Gastroesophageal sphincter (tissue), 4 donors: ENCODE measurements at regions not wholly inside any gene's neighbourhood (a gene's known extent, or its start where the extent isn't known, plus 50 kb on each side); places are given as distances from the start of the nearest gene placed in this dataset.

ENCODE experiments used
- ATAC-seq: fragments of 150-250 bp; one replicate; pipeline ENCODE4 v1.9.1; 2016; ENCODE audit warnings: mild to moderate bottlenecking, moderate library complexity
- H3K27ac ChIP-seq, 4 donors: fragments of 200-600 bp; sonication (generic) in 3 of 4; 1 replicate in 3 of 4; 2 replicates in 1 of 4; pipeline ENCODE4 v1.5.1; 2016 to 2019
- H3K27me3 ChIP-seq: fragments of 200-600 bp; sonication (generic); one replicate; pipeline ENCODE4 v1.5.1; 2019
- H3K36me3 ChIP-seq, 2 donors: fragments of 200-600 bp; sonication (generic); one replicate each; pipeline ENCODE4 v1.5.1; 2019; ENCODE audit warnings: control low read depth in 1 of 2
- H3K4me1 ChIP-seq, 3 donors: fragments of 200-600 bp; sonication (generic); 1 replicate in 2 of 3; 2 replicates in 1 of 3; pipeline ENCODE4 v1.5.1; 2016 to 2019; ENCODE audit warnings: control low read depth in 2 of 3
- H3K4me3 ChIP-seq, 2 donors: fragments of 200-600 bp; sonication (generic); one replicate each; pipeline ENCODE4 v1.5.1; 2019; ENCODE audit warnings: mild to moderate bottlenecking in 1 of 2, moderate library complexity in 1 of 2
- H3K9me3 ChIP-seq, 3 donors: fragments of 200-600 bp; sonication (generic); one replicate each; pipeline ENCODE4 v1.5.1; 2017 to 2019; ENCODE audit warnings: control low read depth in 2 of 3
- CTCF ChIP-seq, 4 experiments: fragments of 200-600 bp in 2 of 4; fragments of 450-650 bp in 2 of 4; sonication (generic) in 1 of 4; IDR thresholded peaks; one replicate each; pipeline ENCODE4 v1.5.1; 2017 to 2019; ENCODE audit warnings: antibody characterized with exemption in 4 of 4, mild to moderate bottlenecking in 2 of 4, moderate library complexity in 2 of 4
- EP300 ChIP-seq: sonication (generic); formaldehyde crosslinking; IDR thresholded peaks from one replicate; pipeline ENCODE4 v1.6.1; 2017; ENCODE audit warnings: antibody characterized with exemption, mild to moderate bottlenecking
- POLR2A ChIP-seq, 2 donors: fragments of 450-650 bp; IDR thresholded peaks; one replicate each; pipeline ENCODE4 v1.6.1; 2017; ENCODE audit warnings: antibody characterized with exemption in 2 of 2, mild to moderate bottlenecking in 2 of 2, moderate library complexity in 1 of 2
- POLR2AphosphoS5 ChIP-seq: sonication (generic); formaldehyde crosslinking; IDR thresholded peaks from one replicate; pipeline ENCODE4 v1.6.1; 2017; ENCODE audit warnings: antibody characterized with exemption
- WGBS, 2 donors: methylation state at CpG; one replicate each; pipeline ENCODE4 v1.1.5; 2018; ENCODE audit warnings: low coverage in 1 of 2; 5-methylcytosine and 5-hydroxymethylcytosine counted together

DNA sequence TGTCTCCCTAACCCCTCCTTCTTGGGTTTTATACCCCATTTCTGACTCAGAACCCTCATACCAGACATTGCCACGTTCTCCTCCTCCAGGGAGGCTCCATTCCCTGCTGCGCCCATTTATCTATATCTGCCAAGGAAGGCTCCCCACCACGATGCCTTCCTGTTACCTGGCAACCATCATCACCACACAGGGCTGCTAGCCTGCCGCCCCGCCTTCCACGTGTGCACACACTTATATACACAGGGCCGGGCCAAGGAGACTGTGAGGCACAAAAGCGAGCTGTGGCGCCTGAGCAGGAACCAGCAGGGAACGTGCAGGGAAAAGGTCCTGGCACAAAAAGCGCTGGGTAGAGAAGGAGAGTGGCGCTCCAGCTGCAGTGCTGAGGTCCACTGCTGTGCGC is 261.8 kb downstream of the CBLN1 start:
- no peak for TF ChIP-seq POLR2AphosphoS5
- TF ChIP-seq CTCF (IDR thresholded peaks at IDR 0.05) = no peak
- no peak for TF ChIP-seq POLR2A (IDR thresholded peaks at IDR 0.05)
- no peak for TF ChIP-seq EP300
- WGBS, 2 donors = 28 to 50% methylated on average over 4 to 6 of the region's 13 CpGs
- H3K4me1 ChIP-seq = no peaks in the 10 kb centered on the region

GRCh38 chr16:49019081-49019633 is 262.5 kb downstream of the CBLN1 start:
- Histone ChIP-seq H3K27ac (no peak overlapping the region), H3K4me1 (no peaks in the 10 kb centered on the region), H3K4me3 (no peak overlapping the region), H3K9me3 (no peaks in the 10 kb centered on the region), H3K27me3 (peaks cover 52% of the 10 kb centered on the region), H3K36me3 (no peaks in the 10 kb centered on the region)
- no peak for ATAC-seq
- TF ChIP-seq CTCF (IDR thresholded peaks at IDR 0.05) = no peak
- no peak for TF ChIP-seq EP300
- TF ChIP-seq POLR2AphosphoS5 = no peak
- no peak for TF ChIP-seq POLR2A (IDR thresholded peaks at IDR 0.05)
- 27 to 30% methylated on average over 4 to 13 of the region's 14 CpGs for WGBS, 2 donors

More for the DNA sequence above, 261.8 kb downstream of the CBLN1 start:
- H3K27ac ChIP-seq = no peak overlapping the region
- no peak overlapping the region for H3K4me3 ChIP-seq
- ATAC-seq = no peak
- H3K27me3 ChIP-seq = peaks cover 47% of the 10 kb centered on the region
- H3K36me3 ChIP-seq = no peaks in the 10 kb centered on the region
- H3K9me3 ChIP-seq = no peaks in the 10 kb centered on the region

- peaks cover 59% of the 10 kb centered on the region for H3K27me3 ChIP-seq
Observed at GRCh38 chr16:49018259-49018931, 263.2 kb downstream of the CBLN1 start.

GRCh38 chr16:49017501-49017900 is 264.1 kb downstream of the CBLN1 start:
- WGBS, 2 donors = 54 to 68% methylated on average over 2 of the region's 2 CpGs
- Histone ChIP-seq H3K27me3 (peaks cover 62% of the 10 kb centered on the region), H3K4me1 (no peaks in the 10 kb centered on the region)

More at GRCh38 chr16:49018259-49018931, 263.2 kb downstream of the CBLN1 start:
- WGBS, 2 donors = 71 to 92% methylated on average over 1 to 2 of the region's 3 CpGs
- no peaks in the 10 kb centered on the region for H3K36me3 ChIP-seq
- no peaks in the 10 kb centered on the region for H3K9me3 ChIP-seq
- no peak overlapping the region for H3K4me3 ChIP-seq
- no peak for ATAC-seq
- no peak overlapping the region for H3K27ac ChIP-seq
- TF ChIP-seq EP300 (no peak), POLR2AphosphoS5 (no peak), CTCF (IDR thresholded peaks at IDR 0.05) (no peak), POLR2A (IDR thresholded peaks at IDR 0.05) (no peak)
- no peaks in the 10 kb centered on the region for H3K4me1 ChIP-seq

More at GRCh38 chr16:49017501-49017900, 264.1 kb downstream of the CBLN1 start:
- no peaks in the 10 kb centered on the region for H3K36me3 ChIP-seq
- TF ChIP-seq EP300 (no peak), POLR2AphosphoS5 (no peak), CTCF (IDR thresholded peaks at IDR 0.05) (no peak), POLR2A (IDR thresholded peaks at IDR 0.05) (no peak)
- H3K9me3 ChIP-seq = no peaks in the 10 kb centered on the region
- H3K4me3 ChIP-seq = no peak overlapping the region
- no peak overlapping the region for H3K27ac ChIP-seq
- ATAC-seq = no peak
